Calu3 (cell line): ENCODE measurements at regions not wholly inside any gene's neighbourhood (a gene's known extent, or its start where the extent isn't known, plus 50 kb on each side); places are given as distances from the start of the nearest gene placed in this dataset.

ENCODE experiments used
- BruUV-seq: library from RNA; stranded (reverse); fragments of 400-500 nt; replicated peaks from 2 replicates; lab custom pipeline; 2021; lab: Mats Ljungman, UMichigan
- CTCF ChIA-PET: fragments of 300-600 bp; sonication (Branson Sonifier 250); formaldehyde crosslinking; loops from one replicate; lab custom pipeline; 2022; ENCODE audit warnings: antibody characterized with exemption; lab: Charles Lee
- DNase-seq: peaks from one replicate; pipeline ENCODE4 v3.0.0; 2022
- H3K27ac Mint-ChIP-seq: one replicate; pipeline ENCODE4 v1.8.0; 2022; ENCODE audit warnings: mixed read lengths; ENCODE audit not compliant: unreplicated experiment
- H3K27me3 Mint-ChIP-seq: one replicate; pipeline ENCODE4 v1.8.0; 2022; ENCODE audit warnings: mixed read lengths; ENCODE audit not compliant: unreplicated experiment
- H3K36me3 Mint-ChIP-seq: one replicate; pipeline ENCODE4 v1.8.0; 2022; ENCODE audit warnings: mild to moderate bottlenecking, moderate library complexity, mixed read lengths; ENCODE audit not compliant: insufficient read depth, unreplicated experiment
- H3K4me1 Mint-ChIP-seq: one replicate; pipeline ENCODE4 v1.8.0; 2022; ENCODE audit warnings: mild to moderate bottlenecking, low read depth, mixed read lengths; ENCODE audit not compliant: unreplicated experiment
- H3K4me3 Mint-ChIP-seq: one replicate; pipeline ENCODE4 v1.8.0; 2022; ENCODE audit warnings: mild to moderate bottlenecking, low read depth, moderate library complexity, mixed read lengths; ENCODE audit not compliant: unreplicated experiment
- H3K9me3 Mint-ChIP-seq: one replicate; pipeline ENCODE4 v1.8.0; 2022; ENCODE audit warnings: low read depth, mixed read lengths; ENCODE audit not compliant: unreplicated experiment
- intact Hi-C: fragments of 100-400 bp; cut with micrococcal nuclease; formaldehyde crosslinking; loops from one replicate; pipeline ENCODE4 v1.10.0; 2022; ENCODE audit not compliant: unreplicated experiment
- TF ChIP-seq, protein P1 (sequence below): fragments of 200-600 bp; IDR thresholded peaks from one replicate; pipeline ENCODE4 v1.8.0; 2022; ENCODE audit warnings: antibody characterized with exemption; ENCODE audit not compliant: unreplicated experiment

DNA sequence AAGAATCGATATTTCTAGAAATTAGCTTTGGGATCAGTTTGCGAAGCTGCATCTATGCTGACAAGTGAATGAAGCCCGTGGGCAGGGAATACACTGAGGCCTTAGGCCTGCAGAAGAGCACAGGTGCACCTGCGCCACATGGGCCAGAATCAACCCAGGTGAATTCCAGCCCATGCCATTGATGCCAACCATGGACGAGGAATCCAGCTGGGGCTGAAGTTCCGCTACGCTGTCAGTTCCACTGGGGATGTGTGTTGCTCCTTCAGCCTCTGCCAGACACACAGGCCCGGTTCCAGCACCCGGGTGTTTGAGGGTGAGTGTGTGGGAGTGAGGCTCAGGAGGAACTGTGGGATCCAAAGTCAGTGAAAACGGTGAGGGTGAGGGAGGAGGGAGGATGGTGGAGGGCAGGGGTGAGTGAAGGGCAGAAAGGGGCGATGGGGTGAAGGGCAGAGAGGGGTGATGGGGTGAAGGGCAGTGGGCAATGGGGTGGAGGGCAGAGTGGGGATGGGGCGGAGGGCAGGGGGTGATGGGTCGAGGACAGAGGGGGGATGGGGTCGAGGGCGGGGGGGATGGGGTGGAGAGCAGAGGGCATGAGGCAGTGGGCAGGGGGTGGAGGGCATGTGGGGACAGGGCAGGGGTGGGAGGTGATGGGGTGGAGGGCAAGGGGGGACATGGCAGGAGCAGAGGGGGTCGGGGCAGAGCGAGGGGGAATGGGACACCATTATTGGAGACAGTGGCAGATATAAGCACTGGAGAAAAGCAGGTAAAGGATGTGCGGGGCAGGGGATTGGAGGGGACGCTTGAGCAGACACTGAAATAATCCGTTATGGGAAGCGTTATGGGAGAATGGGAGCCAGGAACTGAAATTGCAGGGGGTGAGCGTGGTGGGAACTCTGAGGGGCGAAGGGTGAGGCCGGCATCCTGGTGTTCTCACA, 931.6 kb downstream of the BRD1 start:
- TF ChIP-seq, protein P1, sequence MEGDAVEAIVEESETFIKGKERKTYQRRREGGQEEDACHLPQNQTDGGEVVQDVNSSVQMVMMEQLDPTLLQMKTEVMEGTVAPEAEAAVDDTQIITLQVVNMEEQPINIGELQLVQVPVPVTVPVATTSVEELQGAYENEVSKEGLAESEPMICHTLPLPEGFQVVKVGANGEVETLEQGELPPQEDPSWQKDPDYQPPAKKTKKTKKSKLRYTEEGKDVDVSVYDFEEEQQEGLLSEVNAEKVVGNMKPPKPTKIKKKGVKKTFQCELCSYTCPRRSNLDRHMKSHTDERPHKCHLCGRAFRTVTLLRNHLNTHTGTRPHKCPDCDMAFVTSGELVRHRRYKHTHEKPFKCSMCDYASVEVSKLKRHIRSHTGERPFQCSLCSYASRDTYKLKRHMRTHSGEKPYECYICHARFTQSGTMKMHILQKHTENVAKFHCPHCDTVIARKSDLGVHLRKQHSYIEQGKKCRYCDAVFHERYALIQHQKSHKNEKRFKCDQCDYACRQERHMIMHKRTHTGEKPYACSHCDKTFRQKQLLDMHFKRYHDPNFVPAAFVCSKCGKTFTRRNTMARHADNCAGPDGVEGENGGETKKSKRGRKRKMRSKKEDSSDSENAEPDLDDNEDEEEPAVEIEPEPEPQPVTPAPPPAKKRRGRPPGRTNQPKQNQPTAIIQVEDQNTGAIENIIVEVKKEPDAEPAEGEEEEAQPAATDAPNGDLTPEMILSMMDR: no peak
- peaks cover 6% of the 10 kb centered on the region for H3K36me3 Mint-ChIP-seq
- CTCF ChIA-PET: no interaction called here
- peaks cover 13% of the 10 kb centered on the region for H3K9me3 Mint-ChIP-seq
- H3K4me3 Mint-ChIP-seq: no peak overlapping the region
- no TSS peak for BruUV-seq
- intact Hi-C loops: no loop called here
- no peaks in the 10 kb centered on the region for H3K27me3 Mint-ChIP-seq
- DNase-seq: no peak
- H3K4me1 Mint-ChIP-seq: no peaks in the 10 kb centered on the region
- H3K27ac Mint-ChIP-seq: no peak overlapping the region

DNA sequence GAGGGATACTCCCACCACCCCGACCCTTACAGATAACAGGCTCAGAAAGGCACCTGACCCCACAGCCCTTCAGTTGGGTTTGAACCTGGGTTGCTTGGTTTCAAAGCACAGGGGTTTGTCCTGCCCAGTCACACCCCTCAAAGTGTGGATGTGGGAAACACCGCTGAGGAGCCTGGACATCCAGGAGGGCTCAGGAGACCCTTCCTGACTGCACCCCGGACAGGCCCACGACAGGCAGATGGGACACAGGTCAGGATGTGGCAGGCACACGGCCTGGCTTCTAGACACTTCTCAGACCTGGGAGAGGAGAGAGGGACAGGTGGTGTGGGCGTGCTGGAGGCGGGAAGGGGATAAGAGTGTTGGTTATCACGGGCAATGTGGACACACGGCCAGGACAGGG, 932.3 kb downstream of the BRD1 start:
- TF ChIP-seq, protein P1: no peak
- Mint-ChIP-seq H3K27ac (no peak overlapping the region), H3K36me3 (peaks cover 6% of the 10 kb centered on the region), H3K27me3 (no peaks in the 10 kb centered on the region), H3K4me3 (no peak overlapping the region), H3K4me1 (no peaks in the 10 kb centered on the region), H3K9me3 (peaks cover 13% of the 10 kb centered on the region)
- no TSS peak for BruUV-seq
- DNase-seq: no peak
- intact Hi-C loops: no loop called here
- CTCF ChIA-PET: no interaction called here

DNA sequence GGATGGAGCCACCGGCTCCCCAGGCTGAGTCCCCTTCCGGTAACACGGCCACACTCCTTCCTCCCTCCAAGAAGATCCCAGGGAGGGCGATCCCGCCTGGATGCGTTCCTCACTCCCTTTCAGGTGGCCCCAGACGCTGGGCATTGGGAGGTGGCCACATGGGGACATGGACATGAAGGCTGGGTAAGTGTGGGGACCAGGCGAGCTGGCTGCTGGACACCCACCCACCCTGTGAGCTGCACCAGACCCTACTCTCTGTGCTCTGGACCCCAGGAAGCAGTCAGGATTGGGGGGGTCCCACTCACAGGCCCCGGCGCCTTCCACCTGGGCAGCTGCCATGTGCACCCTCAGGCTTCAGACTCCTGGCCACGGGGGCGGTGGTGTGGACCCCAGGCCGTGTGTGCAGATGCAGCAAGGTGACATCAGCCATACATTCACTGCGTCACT, 932.8 kb downstream of the BRD1 start:
- intact Hi-C loops: no loop called here
- CTCF ChIA-PET: no interaction called here
- Mint-ChIP-seq H3K36me3 (peaks cover 6% of the 10 kb centered on the region), H3K4me1 (no peaks in the 10 kb centered on the region), H3K27me3 (no peaks in the 10 kb centered on the region), H3K4me3 (no peak overlapping the region), H3K9me3 (peaks cover 10% of the 10 kb centered on the region), H3K27ac (no peak overlapping the region)
- no peak for DNase-seq
- TF ChIP-seq, protein P1: no peak
- BruUV-seq: no TSS peak

DNA sequence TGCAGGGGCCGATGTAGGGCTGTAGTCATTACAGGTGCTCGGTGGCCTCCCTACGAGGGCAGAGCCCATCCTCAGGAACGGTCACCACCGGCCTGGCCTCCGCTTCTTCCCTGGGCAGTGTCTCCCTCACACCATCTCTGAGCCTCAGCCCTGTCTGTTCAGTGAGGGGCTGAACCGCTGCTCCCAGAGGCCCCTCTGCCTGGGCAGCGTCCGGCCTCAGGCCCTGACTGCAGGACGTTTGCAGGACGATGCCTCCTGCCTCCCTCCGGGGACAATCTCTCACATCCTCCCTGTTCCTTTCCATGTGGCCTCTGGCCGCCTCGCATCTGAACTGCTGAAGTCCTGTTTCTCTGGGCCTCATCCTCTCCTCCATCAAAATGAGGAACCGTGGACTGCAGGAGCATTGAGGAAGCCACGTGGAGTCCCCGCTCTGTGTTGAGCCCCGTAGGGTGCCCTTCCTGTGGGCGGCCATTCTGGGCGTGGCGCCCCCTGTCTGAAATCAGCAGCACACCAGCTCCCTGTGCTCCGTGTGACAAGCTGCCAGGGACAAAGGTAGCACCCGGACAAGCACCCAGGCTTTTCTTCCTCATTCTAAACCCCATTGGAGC, 933.5 kb downstream of the BRD1 start:
- H3K36me3 Mint-ChIP-seq: peaks cover 6% of the 10 kb centered on the region
- no peak for DNase-seq
- no peak overlapping the region for H3K27ac Mint-ChIP-seq
- H3K4me3 Mint-ChIP-seq: no peak overlapping the region
- CTCF ChIA-PET: no interaction called here
- intact Hi-C loops: no loop called here
- H3K4me1 Mint-ChIP-seq: no peaks in the 10 kb centered on the region
- BruUV-seq: no TSS peak
- H3K9me3 Mint-ChIP-seq: peaks cover 14% of the 10 kb centered on the region
- TF ChIP-seq, protein P1: no peak
- H3K27me3 Mint-ChIP-seq: no peaks in the 10 kb centered on the region
